HG02642 (cell line): ENCODE measurements at regions not wholly inside any gene's neighbourhood (a gene's known extent, or its start where the extent isn't known, plus 50 kb on each side); places are given as distances from the start of the nearest gene placed in this dataset.
"Not testable (repeated sequence)": the region's sequence is repeated elsewhere in the genome, so short reads cannot be mapped to it uniquely, and the experiment has no call there.

ENCODE experiments used
- ATAC-seq: cut with Tn5 transposase; IDR thresholded peaks from one replicate; pipeline ENCODE4 v1.9.1; 2021; ENCODE audit warnings: mild to moderate bottlenecking; ENCODE audit not compliant: unreplicated experiment, poor library complexity

DNA sequence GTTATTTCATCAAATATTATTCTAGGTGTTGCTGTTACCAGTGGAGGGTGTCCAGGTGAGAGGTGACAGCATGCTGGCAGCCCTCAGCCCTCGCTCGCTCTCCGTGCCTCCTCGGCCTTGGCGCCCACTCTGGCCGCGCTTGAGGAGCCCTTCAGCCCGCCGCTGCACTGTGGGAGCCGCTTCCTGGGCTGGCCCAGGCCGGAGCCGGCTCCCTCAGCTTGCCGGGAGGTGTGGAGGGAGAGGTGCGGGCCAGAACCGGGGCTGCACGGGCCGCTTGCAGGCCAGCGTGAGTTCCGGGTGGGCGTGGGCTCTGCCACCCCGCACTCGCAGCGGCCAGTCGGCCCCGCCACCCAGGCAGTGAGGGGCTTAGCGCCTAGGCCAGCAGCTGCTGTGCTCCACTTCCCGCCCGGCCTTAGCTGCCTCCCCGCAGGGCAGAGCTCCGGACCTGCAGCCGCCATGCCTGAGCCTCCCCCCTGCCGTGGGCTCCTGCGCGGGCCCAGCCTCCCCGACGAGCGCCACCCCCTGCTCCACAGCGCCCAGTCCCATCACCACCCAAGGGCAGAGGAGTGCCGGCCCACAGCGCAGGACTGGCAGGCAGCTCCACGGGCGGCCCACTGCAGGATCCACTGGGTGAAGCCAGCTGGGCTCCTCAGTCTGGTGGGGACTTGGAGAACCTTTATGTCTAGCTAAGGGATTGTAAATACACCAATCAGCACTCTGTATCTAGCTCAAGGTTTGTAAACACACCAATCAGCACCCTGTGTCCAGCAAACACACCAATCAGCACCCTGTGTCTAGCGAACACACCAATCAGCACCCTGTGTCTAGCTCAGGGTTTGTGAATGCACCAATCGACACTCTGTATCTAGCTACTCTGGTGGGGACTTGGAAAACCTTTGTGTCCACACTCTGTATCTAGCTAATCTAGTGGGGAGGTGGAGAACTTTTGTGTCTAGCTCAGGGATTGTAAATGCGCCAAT lies 413.3 kb downstream of the HACE1 start:
- not testable (repeated sequence) for ATAC-seq

DNA sequence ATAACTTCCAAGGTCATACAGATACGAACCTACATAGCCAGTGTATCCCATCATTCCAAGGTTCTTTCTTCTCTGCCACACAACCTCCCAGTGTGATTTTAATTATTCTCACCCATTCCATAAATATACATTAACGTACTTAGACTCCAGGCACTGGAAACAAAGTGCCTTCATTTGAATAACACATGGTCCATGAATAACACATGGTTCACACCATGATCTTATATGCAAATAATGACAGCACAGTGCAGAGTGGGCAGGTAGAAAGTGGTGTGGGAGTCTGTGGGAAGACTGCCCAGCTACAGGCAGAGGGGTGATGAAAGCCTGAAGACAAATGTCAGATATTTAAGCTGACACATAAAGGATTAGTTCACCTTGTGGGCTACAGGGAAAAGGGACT lies 425.2 kb downstream of the HACE1 start:
- ATAC-seq, result no peak

DNA sequence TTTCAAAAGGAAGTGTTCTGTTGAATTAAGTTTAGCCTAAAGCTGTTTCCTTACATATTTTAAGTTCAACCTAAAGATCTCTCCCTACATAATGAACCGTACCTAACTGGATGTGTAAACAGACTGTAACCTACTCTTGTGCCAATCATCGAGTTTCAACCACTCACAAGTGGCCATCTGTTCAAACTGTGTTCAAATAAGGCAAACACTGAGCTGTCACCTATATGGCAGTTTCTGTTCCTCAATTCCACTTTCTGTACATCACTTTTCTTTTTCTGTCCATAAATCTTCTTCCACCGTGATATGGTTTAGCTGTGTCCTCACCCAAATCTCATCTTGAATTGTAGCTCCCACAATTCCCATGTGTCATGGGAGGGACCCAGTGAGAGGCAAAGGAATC lies 428.6 kb downstream of the HACE1 start:
- ATAC-seq, result no peak

DNA sequence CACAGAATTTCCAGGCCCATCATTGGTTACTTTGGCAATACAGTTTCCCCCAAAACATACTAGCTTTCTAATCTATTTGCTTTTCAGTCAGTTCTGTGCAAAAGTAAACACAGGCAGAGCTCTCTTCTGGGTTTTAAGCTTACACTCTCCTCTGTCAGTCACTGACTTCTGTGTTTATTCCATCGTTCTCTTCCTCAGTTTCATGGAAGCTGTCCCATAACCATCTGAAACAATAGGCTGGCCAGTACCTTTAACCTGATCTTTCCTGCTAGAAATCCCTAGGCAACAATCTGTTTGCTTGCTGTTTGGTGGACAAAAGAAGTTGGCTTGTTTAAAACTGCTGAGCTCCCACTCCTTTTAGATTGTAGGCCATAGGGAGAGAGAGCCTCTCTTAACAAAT lies 431.5 kb downstream of the HACE1 start:
- ATAC-seq, result no peak

DNA sequence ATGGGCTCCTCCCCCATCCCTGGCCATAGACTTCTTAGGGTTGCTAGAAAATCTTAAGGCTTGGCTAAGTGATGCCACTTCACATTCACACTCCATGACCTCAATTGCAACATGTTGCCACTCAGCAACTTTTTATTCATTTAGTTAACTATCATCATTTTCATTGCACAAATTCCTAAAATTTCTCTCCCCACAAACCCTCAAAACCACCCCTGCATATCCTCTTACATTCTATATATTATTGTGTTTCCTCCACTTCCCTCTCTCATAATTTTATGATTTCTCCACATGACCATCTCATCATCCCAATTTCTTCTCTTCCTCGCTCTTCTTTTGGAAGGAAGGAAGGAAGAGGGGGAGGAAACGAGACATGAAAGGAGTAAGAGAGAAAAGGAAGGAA lies 436.0 kb downstream of the HACE1 start:
- no peak for ATAC-seq

DNA sequence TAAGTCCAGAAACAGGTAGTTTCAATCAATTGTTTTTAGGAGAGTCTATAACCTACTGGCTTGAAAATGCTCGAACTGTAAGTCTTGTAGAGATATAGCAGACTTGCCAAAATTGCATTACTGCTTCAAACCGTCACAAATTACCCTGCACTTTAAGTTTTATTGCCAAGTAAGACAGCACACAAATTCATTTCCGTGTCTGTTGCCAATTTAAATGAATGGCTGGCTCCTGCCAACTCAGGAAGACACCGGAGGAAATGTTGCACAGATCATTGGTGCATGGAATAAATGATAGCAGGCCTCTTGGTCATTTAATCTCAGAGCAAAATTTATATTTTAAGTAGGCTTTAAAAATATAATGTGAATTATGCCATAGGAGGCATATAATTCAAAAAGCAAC lies 438.1 kb downstream of the HACE1 start:
- ATAC-seq, result no peak

DNA sequence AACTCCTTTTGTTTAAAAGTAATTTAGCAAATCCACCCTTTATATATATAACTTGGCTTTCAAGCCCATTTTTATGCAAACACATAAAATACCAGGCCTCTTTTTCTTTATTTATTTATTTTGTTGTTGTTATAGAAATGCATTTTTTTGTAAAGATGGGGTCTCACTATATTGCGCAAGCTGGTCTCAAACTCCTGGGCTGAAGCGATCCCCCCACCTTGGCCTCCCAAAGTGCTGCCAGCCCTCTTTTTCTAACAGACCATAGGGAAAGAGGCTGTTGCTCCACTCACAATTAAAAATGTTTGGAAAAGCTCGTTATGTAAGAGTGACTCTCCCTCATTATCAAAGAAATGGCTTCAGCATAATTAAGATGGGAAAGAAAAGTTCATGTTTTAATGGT lies 440.9 kb downstream of the HACE1 start:
- ATAC-seq, result no peak

DNA sequence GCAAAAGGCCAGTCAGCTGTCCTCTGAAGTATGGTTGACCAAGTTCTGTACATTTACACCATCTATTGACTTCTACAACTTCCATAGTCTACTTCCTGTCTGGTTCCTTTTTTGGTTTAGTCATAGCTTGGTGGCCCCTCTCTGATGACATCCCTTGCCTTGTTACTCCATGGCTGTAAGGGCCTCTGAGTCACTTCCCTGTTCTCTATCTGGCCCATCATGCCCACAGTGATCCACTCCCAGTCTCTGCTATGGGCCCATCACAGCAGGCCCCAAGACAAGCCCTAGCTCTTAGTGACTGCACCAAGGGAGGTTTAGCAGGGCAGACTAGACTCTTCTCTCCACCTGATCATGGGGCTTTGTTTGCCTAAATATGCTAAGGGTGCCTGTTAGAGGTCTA lies 441.6 kb downstream of the HACE1 start:
- no peak for ATAC-seq

DNA sequence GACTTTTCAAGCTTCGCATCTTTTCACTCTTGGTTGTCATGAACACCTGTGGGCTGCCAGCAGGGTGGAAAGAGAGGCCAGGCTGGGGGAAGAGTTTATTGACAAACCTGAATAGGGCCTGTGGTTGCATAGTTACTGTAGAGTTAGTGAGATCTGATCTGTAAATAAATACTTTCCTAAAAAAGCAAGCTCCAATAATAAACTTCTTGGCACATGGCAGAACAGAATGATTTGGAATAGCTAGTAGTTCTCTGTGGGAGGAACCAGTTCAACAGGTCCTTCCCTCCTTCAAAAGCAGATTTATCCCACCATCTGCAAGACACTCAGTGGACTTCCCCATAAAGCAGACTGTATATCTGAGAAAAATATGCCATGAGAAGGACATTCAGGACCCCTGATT lies 445.0 kb downstream of the HACE1 start:
- no peak for ATAC-seq

DNA sequence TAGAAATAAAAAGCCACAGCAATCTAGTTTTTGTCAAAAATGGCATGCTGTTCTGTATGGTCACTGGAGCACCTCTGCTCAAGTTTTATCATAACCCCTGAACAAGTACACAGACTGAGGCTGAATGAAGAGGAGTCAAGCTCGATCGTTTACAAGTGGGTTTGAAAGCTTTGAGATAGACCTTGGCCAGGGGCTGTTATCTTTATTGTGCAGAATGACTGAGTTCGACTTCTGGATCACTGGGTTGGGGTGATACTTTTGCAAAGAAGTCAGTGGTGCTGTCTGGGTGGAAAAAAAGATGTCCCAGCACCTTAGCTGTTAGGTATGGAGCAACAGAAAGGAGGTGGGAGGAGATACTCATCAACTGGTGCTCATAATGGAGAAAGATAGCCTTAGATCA lies 446.0 kb downstream of the HACE1 start:
- no peak for ATAC-seq

DNA sequence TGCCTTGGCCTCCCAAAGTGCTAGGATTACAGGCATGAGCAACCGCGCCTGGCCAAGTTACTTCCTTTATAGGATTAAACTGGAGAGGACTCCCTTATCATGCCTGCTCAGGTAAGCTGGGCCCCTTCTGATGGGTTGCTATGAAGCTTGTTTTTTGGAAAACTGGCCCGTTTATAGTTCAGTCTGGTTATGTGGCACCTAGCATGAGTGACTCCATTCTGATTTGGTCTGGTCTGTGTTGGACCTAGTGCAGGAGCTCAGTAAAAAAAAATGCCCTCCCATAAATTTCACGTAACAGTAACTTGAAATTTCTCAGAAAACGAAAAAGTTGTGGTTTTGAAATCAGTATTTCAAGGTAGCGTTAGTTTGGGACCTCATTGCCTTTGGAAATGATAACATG lies 448.4 kb downstream of the HACE1 start:
- ATAC-seq, result no peak

DNA sequence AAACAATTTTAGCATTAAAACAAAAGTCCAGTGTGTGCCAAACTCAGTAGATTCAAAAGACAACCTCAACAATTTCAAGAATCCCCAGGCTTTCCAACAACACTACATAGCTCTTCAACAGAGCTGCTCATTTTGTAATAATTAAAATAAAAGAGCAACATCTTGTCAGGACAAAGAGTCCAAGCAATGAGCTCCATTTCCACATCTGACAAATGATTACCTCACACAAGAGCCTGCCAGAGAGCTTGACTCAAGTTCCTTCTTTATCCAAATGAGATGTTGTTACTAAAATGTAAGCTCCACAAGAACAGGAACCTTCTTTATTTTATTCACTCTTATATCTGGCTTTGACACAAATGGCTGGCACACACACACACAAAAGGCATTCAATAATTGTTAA lies 449.8 kb downstream of the HACE1 start:
- no peak for ATAC-seq

DNA sequence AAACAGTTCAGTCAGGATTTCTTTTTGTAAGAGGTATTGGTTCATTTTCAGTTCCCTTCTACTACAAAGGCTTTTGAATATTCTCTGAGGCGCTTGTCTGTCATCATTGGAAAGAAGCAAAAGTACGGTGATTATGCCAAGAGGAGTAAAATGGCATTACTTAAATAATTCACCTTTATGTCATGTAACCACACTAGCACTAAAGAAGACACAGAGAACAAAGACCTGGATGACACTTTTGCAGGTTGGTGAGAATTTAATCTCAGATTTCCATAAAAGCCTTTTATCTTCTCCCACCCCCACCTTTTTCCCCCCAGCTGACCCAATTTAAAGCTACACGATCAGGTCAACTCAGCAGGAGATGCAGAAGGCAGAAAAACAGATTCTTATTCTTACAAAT lies 451.8 kb downstream of the HACE1 start:
- ATAC-seq, result no peak

DNA sequence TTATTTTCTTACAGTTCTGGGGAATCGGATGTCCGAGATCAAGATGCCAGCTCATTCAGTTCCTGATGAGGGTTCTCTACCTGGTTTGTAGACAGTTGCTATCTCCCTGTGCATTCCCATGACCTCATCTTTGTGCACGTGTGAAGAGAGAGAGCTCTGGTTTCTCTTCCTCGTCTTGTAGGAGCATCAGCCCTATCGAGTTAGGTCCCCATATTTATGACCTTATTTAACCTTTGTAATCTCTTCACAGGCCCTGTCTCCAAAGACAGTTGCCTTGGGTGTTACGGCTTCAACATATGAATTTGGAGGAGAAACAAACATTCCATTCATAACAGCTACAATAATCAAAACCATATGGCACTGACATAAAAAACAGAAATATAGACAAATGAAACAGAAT lies 455.3 kb downstream of the HACE1 start:
- ATAC-seq, result no peak

DNA sequence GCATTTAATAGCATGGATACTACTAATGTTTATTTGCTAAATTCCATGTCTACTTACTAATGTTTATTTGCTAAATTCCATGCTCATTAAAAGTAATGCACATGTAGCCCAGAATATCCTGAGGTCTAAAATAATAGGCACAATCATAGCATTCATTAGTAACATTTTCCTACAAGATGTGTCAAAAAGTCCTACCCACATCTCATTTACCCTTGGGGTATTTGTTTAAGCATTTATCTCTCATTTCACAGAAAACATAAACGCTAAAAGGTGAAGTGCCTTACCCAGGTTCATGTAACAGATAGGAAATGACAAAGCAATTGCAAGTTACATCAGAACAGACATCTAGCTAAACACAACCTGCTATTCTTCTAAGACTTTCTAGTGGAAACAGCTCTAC lies 457.1 kb downstream of the HACE1 start:
- ATAC-seq, result no peak

DNA sequence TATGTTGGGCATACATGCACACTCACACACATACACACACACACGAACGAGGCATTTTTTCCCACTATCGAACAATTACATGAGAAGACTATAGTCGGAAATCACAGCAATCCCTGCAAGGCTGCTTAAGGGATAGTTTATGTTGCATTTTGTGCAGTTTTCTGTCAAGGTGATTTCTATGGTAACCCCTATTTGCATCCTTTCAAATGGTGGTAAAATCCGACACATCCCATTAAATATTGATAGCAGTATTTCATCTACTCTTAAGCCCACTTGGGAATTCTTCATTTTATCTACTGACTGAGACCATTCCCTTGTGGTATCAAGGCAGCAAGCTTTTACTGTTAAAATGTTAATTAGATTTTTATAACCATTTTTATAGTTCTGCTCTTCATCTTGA lies 457.8 kb downstream of the HACE1 start:
- no peak for ATAC-seq

DNA sequence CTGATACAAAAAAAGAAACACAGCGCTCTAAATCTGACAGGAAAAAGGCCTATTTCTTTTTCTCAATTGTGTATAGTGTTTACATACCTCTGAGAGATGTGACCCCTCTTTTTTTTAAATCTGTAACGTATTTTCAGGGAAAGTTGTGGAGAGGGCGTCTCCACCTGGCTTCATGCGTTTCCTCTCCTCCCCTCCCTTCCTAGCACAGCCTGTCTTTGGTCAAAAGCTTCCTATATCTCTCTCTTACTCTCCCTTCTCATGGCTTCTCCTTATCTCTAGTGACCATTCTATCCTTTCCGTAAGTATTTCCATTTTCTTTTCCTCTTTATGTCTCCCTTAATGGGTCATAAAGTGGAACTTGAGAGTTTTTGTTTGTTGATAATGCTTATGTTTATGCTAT lies 458.9 kb downstream of the HACE1 start:
- no peak for ATAC-seq

DNA sequence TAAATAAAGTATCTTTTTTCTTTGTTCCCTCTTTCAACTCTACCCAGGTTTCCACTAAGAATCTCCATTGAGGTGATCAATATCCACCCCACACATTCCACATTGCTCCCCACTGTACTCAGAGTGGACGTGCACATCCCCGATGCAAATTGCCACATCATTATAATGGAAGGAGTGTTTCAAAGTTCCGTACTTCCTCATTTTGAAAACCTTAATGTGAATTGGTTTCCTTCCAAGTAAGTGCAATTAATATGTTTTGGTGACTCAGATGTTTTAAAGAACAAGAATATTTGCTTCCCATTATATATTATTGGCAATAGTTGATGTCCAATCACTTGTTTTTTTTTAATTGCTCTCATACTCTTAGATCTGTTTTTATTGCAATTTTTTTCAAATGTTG lies 463.6 kb downstream of the HACE1 start:
- ATAC-seq, result no peak

DNA sequence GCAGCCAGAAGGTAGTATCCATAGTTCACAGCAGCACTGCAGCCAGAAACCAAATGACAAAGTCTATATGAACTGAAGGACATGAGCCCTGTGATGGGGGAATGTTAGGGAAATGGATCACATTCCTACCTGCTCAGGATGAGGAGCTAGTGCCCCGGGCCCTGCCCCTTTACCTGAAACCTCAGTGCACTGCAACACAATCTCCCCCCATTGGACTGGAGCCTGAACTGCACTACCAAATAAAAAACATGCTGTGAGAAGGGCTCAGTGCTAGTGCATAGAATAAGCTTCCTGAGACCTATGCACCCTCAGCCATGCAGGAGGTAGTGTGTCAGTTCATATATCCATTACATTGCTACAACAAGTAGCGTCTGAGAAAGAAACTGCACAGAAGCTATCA lies 477.8 kb downstream of the HACE1 start:
- ATAC-seq, result no peak

DNA sequence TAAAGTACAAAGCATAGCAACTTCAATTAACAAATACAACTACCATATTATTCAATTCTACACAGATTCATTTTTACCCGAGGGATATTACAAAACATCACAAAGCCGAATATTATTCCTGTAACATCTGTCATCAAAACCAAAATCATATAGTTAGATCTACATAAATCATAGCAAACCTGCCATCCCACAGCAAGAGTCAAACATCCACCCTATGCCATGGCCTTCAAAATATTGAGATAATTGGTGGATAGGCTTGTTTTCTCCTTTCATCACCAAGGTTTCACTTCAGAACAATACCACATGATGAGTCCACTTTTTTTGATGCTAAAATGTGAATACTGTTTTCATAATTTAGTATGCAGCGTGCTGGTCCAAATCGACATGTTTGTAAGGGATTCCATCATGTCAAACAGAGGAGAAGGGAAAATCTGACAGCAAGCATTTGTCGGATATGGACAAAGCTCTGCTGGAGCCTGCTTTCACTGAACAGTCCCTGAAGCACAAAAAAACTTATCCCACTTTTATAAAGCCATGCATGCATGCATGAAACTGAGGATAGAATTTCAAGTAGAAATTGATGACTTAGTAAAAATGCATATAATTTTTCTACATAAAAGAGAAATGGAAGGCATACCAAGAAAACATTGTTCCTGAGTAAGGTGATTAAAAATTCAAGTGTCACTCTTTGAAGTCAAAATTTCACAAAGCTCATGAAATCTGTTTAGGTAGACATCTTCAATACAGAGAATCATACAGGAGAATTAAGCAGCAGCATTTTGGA lies 494.1 kb downstream of the HACE1 start:
- ATAC-seq, result no peak

DNA sequence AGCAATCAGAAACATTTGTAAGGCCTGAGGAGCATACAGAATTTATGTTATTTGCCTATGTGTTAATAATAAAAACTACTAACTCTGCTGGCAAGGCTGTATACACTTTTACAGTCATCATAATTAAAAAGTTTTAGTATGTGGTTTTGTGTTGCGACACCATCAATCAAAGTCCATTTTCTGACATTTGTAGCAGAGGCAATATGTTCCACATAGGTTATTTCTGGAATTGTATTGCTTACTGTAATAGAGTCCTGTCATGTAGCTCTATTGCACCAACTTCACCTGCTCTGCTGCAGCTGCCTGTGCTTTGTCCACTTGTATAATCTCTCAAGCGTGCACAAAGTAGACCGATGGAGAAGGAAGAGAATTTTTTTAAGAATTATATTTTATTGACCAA lies 501.8 kb downstream of the HACE1 start:
- no peak for ATAC-seq

DNA sequence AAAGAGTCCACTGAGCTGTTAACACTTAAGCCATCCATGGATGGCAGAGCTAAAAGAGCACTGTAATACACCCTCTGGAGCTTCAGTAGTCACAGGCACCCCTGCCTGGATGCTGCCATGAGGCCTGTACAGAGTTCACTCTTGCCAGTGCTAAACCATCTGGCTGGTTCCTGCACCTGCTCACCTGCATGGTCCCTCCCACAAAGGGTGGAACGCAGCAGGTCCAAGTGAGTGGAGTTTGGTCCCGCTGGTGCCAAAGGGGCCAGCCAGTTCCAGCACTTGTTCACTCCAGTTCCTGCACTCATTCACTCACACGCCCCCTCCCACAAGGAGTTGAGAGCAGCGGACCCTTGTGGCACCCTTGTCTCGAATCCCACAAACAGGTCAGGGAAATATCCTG lies 503.5 kb downstream of the HACE1 start:
- no peak for ATAC-seq
